GM19328 (cell line): ENCODE measurements at regions not wholly inside any gene's neighbourhood (a gene's known extent, or its start where the extent isn't known, plus 50 kb on each side); places are given as distances from the start of the nearest gene placed in this dataset.
A peak's percentile ranks its signal among the peaks of the same experiment; 100 is the strongest.

Source experiments
- ATAC-seq: cut with Tn5 transposase; IDR thresholded peaks from one replicate; pipeline ENCODE4 v1.9.1; 2021; ENCODE audit warnings: mild to moderate bottlenecking, moderate library complexity; ENCODE audit not compliant: unreplicated experiment

DNA sequence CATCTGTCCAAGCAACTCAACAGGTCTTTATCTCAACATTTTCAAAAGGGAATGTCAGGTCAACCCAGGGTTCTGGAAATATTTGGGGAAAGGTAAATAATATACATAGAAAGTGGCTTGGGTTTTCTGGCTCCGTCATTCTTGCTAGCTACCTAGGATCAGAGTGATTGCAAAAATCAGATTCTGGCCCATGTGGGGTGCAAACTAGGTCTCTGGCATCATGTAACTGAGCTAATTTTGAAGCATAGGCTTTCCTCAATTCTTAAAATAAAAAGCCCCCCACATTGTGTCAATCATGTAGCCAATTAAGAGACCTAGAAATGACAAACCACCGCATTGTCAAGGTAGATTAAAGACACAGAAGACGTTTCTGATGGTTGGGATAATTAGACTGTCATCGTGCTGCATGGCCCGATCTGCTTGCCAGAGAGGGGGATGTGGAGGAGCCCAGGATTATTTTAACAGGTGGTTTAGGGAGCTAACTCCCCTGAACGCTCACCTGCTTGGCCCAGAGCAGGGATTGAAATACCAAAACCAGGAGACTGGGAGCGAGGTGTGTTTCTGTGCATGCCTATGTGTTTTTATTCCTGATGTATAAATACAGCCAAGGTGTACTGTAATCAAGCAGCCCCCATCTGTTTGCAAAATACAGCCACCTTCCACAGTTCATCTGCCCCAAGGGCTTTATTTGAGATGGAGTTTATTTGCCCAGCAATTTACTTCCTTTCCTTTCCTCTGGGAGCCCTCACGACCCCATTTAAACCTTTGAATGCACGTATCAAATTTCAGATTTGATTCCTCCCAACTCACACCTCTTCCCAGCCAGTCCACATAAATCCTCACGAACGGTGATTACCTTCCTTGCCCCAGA lies 189.5 kb downstream of the TTC8 start:
- ATAC-seq = no peak

DNA sequence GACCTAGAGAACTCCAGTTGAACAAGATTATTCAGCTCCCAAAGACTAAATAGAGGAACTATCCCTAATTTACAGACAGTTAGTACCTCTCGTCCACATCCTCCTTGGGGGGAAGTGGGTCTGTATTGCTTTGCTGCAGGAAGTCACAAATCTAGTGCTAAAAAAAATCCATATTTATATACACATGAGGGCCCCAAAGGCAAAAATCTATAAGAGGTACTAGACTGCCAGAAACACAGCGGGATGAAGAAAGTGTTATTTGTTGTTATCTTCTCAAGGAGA lies 190.1 kb downstream of the TTC8 start:
- no peak for ATAC-seq

DNA sequence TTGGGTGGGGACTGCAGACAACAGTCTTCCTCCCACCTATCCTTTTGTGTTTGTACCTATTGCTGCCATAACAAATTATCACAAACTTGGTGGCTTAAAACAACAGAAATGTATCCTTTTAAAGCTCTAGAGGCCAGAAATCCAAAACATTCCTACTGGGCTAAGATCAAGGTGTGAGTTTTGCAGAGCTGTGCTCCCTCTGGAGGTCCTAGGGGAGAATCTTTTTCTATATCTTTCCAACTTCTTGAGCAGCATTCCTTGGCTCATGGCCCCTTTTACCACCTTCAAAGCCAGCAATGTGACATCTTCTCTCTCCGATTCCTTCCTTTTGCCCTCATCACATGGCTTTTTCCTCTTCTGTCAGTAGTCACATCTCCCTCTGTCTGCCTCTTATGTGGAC lies 190.6 kb downstream of the TTC8 start:
- ATAC-seq = no peak

DNA sequence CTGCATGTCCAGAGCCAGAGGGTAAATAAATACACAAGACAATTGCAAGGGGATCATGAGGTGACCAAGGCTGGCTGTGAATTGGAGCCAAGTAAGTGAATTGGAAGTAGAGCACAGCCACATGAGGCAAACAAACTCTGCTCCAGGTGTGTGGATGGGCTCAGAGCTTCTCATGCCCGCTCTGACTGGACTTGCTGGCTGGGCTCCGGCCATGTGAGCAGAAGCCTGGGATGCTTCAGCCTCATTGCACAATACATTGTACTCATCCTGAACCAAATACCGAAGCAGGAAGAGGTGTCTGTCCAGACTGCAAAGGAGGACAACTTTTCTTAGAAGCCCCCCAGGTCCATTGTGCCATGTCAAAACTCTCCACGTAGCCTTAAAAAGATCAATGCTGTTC lies 193.0 kb downstream of the TTC8 start:
- ATAC-seq = no peak

DNA sequence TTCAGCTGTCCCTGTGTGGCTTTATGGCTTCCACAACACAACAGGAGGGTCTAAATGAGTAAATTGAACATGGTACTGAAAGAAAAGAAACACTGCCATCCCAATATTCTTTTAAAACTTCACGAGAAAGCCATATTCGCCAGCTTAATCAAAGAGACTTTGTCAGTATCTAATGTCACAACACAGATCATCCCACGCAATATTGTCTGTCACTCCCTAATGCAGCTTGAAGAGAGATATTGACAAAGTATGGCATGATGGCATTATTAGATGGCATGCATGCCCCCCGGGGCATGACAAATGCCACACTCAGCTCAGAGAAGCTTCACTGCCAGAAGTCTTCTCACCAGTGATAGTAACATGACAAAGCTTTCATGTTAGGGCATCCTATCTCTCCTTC lies 197.8 kb downstream of the TTC8 start:
- no peak for ATAC-seq

DNA sequence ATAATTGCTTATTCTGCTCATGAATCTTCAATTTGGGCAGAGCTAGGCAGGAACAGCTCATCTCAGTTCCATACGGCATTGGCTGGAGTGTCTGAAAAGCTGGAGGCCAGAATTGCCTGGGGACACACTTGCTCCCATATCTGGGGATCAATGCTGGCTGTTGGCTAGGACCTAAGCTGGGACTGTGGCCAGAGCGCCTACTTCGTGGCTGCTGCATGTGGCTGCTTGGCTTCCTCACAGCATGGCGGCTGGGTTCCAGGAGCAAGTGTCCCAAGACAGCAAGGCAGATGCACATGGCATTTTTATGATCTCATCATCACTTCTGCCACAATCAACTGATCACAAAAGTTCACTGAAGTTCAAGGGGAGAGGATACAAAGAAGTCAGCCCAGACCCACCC lies 200.2 kb downstream of the TTC8 start:
- no peak for ATAC-seq

DNA sequence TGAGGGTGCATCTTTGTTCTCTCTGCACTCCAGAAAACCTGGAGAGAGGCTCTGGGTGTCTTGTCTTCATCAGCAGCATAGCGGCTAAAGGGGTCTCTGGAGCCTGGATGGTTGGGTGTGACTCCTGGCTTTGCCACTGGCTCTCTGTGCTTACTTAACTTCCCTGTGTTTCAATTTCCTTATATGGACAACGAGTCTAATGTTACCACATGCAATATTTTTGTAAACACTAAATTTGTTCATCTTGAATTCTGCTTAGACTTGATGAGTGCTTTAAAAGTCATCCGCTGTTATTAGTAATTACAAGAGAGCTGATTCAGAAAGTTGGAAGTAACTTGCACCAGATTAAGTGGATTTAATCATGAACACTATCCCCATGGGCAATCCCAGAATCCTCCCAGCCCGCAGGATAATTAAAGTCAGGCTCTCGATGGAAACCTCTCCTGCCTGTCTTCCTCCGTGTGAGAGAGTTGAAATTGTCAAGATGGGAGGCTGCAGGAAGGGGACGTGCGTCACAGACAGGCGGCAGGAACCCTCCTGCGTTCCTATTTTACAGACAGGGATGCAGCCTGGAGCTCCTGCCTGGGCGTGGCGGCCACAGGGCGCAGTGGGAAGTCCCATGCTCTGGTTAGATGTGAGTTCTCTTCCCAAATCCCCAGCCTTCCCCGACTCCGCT lies 201.2 kb downstream of the TTC8 start:
- ATAC-seq = no peak

DNA sequence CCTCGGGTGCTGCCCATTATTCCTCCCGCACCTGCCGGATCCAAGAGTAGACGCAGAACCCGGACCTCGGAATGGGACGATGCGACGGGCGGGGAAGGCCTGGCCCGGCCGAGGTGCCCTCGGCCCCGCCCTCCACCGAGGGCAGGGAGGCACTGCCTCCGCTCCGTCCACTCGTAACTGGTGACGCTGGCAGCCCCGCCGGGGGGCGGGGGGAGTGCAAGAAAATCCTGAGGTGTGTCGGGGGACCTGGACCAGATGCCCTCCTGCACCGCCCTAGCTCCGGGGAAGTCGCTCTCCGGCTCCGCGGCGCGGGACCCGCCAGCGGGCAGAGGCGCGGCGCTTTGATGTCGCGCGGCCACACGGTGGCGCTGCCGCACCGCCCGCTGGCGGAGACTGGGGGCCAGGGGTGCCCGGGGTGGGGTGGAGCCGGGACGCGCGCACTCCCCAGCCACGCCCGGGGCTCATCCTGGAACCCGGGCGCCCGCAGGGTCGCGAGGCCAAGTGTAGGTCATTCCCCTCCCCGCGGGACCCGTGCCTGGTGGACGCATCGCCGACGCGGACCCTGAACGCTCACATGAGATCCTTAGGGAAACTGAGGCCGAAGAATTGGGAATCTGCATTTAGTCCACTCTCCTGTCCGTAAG lies 202.8 kb downstream of the TTC8 start:
- peak; percentile 91 for ATAC-seq

DNA sequence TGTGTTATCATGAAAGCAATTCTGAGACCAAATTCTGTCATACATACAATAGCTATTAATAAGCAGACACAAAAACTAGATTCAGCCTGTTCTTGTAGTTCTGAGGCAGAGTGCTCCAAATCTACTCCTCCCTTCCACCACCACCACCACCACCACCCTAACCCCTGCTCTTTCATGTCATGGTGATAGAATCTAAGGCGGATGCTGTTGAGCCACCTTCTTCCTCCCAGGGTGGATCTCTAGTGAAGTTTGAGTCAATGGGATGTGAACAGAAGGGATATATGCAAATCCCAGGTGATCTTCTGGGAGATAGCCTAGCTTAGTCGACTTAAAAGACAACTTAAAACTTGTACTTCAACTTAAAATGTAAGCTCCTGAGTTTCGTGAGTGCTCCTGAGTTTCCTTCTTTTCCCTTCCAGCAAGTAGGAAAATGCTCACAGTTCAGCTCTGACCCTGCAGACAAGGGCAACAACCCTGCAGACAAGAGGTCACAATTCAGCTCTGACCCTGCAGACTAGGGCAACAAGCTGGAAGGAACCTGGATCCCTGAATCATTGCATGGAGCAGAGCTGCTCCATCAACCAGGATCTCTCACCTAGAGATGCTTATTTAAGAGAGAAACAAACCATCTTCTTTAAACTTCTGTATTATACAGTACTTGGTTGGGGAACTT lies 204.1 kb downstream of the TTC8 start:
- ATAC-seq = no peak

DNA sequence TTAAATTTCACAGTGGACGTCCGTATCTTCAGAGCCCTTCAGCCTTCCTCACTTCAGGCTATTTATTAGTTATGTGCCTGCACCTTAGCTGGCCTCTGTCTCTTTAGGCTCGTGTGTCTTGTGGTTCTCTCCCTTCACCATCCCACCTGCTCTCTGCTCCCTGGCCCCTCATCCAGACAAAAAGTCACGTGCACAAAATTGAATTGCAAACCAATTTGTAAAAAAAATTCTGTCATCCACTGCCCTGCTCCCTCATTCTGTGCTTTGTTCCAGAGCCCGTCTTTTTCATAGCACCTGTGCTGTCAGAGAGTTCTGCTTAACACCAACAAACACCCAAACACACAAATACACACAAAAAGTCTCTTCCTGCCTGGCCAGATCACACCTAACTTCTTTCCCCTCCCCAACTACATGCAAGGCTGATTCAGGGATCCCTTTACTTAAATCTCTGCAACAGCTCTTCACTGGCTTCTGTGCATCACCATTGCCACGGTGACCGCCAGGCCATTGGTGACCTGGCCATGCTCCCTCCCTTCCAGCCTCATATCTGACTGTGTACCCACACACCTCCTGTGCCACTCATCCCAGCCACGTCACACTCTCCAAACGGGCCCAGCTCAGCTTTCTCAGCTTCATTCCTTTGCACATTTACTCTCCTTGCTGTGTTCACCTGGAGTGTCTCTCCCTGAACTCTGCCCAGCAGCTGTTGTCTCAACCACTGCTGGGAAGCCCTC lies 205.7 kb downstream of the TTC8 start:
- ATAC-seq = no peak

DNA sequence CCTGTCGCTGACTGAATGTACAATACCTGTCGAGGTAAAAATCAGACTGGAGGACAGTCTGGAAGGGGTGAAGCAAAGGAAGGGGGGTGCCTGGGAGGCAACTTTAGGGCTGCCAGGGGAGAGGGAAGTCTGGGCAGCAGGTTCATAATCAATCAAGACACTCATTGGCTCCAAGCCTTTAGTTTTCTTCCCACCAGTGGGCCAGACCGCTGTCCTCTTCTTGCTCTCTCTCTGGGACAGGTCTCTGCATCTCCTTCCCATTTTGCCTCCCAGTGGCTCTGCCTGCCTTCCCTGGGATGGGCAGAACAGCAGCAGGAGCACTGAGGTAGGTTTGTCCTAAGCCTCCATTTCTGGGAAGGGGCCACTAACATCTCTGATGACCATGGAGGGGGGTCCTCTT lies 206.5 kb downstream of the TTC8 start:
- no peak for ATAC-seq

DNA sequence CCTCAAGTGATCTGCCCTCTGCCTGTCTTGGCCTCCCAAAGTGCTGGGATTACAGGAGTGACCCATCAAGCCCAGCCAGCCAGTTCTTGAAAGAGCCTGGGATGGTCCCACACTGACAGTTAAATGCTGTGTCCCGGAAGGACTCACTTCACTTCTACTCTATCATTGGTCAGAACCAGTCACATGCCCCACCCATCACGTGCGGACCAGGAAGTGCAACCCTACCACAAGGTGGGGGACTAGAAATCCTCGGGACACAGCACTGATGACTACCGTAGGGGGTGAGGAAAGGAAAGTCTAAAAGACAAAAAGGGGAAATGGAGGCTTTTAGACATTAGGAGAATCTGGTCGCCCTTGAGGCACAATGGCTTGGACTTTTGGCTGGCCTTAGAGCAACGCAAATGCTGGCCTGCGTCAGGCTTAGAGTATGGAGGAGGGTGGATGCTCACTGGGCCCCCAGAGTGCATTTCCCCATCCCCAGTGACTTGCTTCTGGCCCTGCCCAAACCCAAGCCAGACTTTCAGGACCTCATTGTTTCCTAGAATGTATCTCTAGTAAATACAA lies 207.7 kb downstream of the TTC8 start:
- ATAC-seq = no peak

DNA sequence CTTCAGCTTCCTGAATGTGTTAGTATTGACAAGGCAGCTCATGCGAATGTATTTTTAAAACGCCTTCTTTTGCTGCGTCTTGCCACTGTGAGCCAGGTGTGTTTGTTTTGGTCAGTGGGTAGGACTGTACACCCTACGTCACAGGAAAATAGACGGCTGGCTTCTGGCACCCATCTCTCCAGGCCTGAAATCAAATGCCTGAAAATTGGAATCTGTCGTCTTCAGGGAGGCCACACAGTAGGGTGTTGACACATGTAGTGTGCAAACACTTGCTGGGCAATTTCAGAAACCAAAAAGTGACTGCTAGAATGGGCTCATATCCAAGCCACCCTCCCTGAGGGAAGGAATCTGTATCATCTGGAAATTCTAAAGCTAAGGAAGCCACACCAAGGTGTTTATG lies 209.3 kb downstream of the TTC8 start:
- no peak for ATAC-seq

DNA sequence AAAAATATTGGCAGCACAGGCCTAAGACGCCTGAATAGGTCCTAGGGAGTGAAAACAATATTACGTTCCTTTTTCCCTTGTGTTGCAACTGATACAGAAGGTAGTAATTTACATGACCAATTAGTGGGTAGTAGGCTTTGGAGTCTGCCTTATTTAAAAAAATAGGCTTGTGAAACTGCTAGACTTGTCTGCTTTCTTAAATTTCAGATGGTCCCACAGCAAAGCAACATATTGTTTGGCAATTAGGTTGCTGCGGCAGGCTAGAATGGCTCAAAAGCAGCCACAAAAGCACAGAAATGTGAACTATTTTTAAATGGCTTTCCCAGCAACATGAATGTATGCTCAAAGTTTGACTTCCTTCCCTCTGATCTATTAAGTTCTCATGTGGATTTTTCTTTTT lies 211.9 kb downstream of the TTC8 start:
- ATAC-seq = no peak

DNA sequence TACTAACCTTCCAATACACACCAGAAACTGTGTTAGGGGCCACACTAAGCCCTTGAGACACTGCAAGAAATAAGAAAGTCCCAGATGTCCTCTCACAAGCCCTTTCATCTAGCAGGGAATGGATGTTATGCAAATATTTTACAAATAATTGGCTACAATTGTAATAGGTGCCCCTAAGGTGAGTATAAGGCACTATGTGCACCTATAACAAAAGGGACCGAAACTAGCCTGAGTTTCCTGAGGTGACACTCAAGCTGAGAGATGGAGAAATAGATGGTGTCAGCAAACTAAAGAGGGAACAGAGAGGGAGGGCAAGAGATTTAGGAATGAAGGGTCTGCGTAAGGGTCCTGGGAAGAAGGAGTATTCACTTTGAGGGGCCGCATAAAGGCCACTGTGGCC lies 212.6 kb downstream of the TTC8 start:
- no peak for ATAC-seq

DNA sequence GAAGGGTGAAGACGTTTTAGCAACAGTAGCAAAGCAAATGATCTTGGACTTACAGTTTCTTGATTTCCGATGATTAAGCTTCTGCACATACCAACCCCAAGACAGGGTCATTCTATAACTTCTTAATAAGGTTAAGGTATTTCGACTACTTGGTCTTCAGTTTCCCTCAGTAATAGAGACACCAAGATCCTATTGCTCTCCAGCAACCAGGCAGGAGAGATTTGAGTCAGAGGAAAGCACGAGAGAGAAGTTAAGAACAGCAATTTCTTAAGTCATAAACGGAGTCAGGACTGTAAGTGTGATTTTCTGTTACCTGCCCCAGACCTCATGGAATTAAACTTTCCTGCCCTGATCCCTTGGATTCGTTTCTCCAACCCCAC lies 215.6 kb downstream of the TTC8 start:
- no peak for ATAC-seq

DNA sequence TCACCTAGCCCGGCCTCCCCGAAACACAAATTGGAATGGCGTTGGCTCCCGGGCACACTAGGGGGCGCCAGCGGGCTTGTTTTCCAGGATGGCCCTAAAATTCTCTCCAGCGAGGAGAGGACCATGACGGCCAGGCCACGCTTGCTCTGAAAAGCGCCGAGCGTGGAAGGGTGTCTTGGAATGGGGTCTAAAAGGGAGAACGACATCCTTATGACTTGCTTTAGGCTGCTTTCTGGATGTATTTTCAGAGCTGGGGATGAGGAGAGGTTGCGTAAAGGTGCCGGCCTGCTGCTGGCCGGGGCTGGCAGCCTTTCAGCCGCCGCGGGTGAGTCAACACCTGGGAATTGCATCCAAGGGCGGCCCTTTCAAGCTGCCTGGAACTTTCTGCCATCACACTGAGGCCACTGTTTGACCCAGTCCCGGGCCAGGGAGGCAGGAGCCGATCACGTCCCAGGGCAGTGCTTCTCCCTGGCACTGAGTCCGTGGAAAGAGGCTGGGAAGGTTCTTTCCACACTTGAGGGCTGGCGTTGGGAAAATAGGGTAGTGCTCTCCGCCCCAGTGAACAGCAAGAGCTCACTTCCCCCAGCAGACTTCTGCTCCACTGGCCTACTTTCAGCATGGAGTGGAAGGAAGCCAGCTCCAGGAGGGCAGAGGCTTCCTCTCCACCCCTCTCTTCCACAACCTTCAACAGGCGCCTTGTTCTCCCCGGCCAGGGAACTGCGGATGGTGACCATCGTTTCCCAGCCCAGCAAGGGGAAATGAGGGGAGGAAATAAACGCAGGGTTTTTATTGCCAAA lies 216.2 kb downstream of the TTC8 start:
- no peak for ATAC-seq

DNA sequence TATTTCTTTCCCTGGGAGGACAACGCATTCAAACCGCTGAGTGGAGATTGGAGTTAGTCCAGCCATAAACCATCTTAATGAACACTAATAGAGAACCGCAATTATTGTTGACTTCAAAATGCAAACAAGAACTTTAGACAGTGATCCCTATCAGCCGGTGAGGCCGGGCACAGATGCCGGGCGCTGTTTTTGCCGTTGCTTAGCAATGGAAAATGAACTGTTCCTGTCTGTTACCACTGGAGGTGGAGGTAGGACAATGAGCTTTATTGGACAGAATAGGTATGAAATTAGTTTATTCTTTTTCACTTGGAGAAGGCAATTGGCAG lies 216.8 kb downstream of the TTC8 start:
- no peak for ATAC-seq

DNA sequence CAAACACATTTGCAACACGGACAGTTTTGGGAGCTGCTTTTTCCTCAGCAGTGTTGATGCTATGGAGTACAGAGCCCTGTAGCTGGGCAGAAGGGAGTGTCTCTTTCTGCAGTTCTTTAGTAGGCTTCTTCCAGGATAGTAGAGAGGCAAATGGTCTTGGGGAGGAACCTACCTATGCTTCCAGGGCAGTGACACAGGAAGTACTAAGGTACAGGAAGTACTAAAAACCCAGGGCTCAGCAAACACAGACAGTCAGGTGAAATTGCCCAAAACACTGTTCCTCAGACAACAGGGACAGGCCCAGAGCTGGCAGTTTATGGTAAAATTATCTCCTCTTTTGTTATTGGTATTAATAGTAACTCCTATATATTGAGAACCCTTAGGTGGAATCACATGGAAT lies 217.6 kb downstream of the TTC8 start:
- ATAC-seq = no peak

DNA sequence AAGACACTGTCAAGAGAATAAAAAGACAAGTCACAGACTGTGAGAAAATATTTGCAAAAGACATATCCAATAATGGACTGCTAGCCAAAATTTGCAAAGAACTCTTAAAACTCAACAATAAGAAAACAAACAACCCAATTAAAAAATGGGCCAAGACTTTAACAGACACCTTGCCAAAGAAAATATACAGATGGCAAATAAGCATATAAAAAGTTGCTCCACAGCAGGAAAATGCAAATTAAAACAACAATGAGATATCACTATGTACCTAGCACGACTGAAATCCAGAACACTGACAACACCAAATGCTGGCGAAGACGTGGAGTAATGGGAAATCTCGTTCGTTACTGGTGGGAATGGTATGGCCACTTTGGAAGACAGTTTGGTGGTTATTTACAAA lies 228.9 kb downstream of the TTC8 start:
- no peak for ATAC-seq
